NCI-H1436 (cell line): ENCODE measurements at regions not wholly inside any gene's neighbourhood (a gene's known extent, or its start where the extent isn't known, plus 50 kb on each side); places are given as distances from the start of the nearest gene placed in this dataset.

ENCODE experiments used
- DNase-seq: peaks from one replicate; lab custom pipeline; 2025; lab: John Stamatoyannopoulos, UW

- DNase-seq, result no peak
Measured at GRCh38 chr2:18182861-18183260, 304.4 kb downstream of the KCNS3 start.

GRCh38 chr2:18180912-18181311, 302.4 kb downstream of the KCNS3 start:
- no peak for DNase-seq

GRCh38 chr2:18180031-18180610, 301.7 kb downstream of the KCNS3 start:
- no peak for DNase-seq

- peak; percentile 39 for DNase-seq
Measured at GRCh38 chr2:18178736-18179349, 300.4 kb downstream of the KCNS3 start.

- no peak for DNase-seq
Measured at GRCh38 chr2:18176679-18177215, 298.3 kb downstream of the KCNS3 start.

GRCh38 chr2:18172607-18173006, 294.1 kb downstream of the KCNS3 start:
- DNase-seq, result no peak

GRCh38 chr2:18171191-18172139, 293.0 kb downstream of the KCNS3 start:
- DNase-seq, result no peak

GRCh38 chr2:18170642-18171041, 292.2 kb downstream of the KCNS3 start:
- DNase-seq, result no peak

GRCh38 chr2:18169893-18170175, 291.4 kb downstream of the KCNS3 start:
- no peak for DNase-seq

GRCh38 chr2:18169121-18169892, 290.8 kb downstream of the KCNS3 start:
- DNase-seq, result no peak

- DNase-seq, result no peak
Measured at GRCh38 chr2:18167871-18168270, 289.4 kb downstream of the KCNS3 start.

GRCh38 chr2:18161681-18162080, 283.2 kb downstream of the KCNS3 start:
- DNase-seq, result no peak

- DNase-seq, result no peak
Measured at GRCh38 chr2:18159896-18160295, 281.4 kb downstream of the KCNS3 start.

- no peak for DNase-seq
Measured at GRCh38 chr2:18156421-18156820, 278.0 kb downstream of the KCNS3 start.

GRCh38 chr2:18156002-18156401, 277.5 kb downstream of the KCNS3 start:
- DNase-seq, result no peak

- DNase-seq, result no peak
Measured at GRCh38 chr2:18154812-18155211, 276.3 kb downstream of the KCNS3 start.

GRCh38 chr2:18154259-18154658, 275.8 kb downstream of the KCNS3 start:
- no peak for DNase-seq

GRCh38 chr2:18153741-18154140, 275.3 kb downstream of the KCNS3 start:
- DNase-seq, result no peak

GRCh38 chr2:18151237-18151636, 272.8 kb downstream of the KCNS3 start:
- DNase-seq, result no peak

- peak; percentile 13 for DNase-seq
Measured at GRCh38 chr2:18149660-18150246, 271.3 kb downstream of the KCNS3 start.

GRCh38 chr2:18136881-18137475, 258.5 kb downstream of the KCNS3 start:
- no peak for DNase-seq
